ENCODE measurements at regions not wholly inside any gene's neighbourhood (a gene's known extent, or its start where the extent isn't known, plus 50 kb on each side); places are given as distances from the start of the nearest gene placed in this dataset.

- DNase-seq (ENCODE audit: low read depth, low spot score), result no peak
- H3K4me3 ChIP-seq (ENCODE audit: low read depth, low read length), result no peak overlapping the region
- TF ChIP-seq, protein P1, sequence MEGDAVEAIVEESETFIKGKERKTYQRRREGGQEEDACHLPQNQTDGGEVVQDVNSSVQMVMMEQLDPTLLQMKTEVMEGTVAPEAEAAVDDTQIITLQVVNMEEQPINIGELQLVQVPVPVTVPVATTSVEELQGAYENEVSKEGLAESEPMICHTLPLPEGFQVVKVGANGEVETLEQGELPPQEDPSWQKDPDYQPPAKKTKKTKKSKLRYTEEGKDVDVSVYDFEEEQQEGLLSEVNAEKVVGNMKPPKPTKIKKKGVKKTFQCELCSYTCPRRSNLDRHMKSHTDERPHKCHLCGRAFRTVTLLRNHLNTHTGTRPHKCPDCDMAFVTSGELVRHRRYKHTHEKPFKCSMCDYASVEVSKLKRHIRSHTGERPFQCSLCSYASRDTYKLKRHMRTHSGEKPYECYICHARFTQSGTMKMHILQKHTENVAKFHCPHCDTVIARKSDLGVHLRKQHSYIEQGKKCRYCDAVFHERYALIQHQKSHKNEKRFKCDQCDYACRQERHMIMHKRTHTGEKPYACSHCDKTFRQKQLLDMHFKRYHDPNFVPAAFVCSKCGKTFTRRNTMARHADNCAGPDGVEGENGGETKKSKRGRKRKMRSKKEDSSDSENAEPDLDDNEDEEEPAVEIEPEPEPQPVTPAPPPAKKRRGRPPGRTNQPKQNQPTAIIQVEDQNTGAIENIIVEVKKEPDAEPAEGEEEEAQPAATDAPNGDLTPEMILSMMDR (IDR thresholded peaks at IDR 0.05; ENCODE audit: insufficient read depth, low read length, missing control alignments), result no peak
- ChIA-PET CTCF (no interaction called here), POLR2A (no interaction called here)
Observed at GRCh38 chr18:60698901-60699300, 326.3 kb upstream of the MC4R start.

- ChIA-PET POLR2A (no interaction called here), CTCF (interaction anchor here (0.6 kb wide), 1 partner anchor 87 kb away, joined by 4 read pairs; no protein-coding TSS in a partner anchor)
- no peak overlapping the region for H3K4me3 ChIP-seq (ENCODE audit: low read depth, low read length)
- no peak for DNase-seq (ENCODE audit: low read depth, low spot score)
- TF ChIP-seq, protein P1 (IDR thresholded peaks at IDR 0.05; ENCODE audit: insufficient read depth, low read length, missing control alignments), result no peak
Observed at GRCh38 chr18:60722742-60723141, 350.2 kb upstream of the MC4R start.

DNA sequence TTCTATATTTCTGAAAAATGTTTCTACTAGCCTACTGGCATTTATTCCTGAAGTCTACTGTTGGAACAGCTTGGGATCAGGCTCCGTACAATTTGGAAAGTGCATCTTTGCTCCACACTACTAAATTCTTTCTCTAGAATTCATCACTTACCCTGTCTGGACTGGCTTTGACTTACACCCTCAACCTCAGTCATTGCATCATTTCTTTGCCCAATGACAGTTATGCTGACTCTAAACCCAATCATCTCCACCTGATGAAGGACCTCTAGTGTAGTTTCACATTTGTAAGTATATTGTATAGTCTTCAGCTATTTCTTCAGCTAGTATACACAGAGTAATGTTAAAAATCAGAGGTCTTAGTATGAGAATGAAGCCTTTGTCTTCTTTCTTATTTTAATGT, 359.6 kb upstream of the MC4R start:
- CTCF ChIA-PET, result no interaction called here
- no peak for DNase-seq (ENCODE audit: low read depth, low spot score)
- TF ChIP-seq, protein P1 (IDR thresholded peaks at IDR 0.05; ENCODE audit: insufficient read depth, low read length, missing control alignments), result no peak
- POLR2A ChIA-PET, result no interaction called here
- H3K4me3 ChIP-seq (ENCODE audit: low read depth, low read length), result no peak overlapping the region

GRCh38 chr18:60739212-60739611, 366.6 kb upstream of the MC4R start:
- TF ChIP-seq, protein P1 (IDR thresholded peaks at IDR 0.05; ENCODE audit: insufficient read depth, low read length, missing control alignments), result no peak
- DNase-seq (ENCODE audit: low read depth, low spot score), result no peak
- no peak overlapping the region for H3K4me3 ChIP-seq (ENCODE audit: low read depth, low read length)
- CTCF ChIA-PET, result no interaction called here
- POLR2A ChIA-PET, result no interaction called here

- ChIA-PET CTCF (no interaction called here), POLR2A (no interaction called here)
Observed at GRCh38 chr18:60740313-60740712, 367.7 kb upstream of the MC4R start.

GRCh38 chr18:60746491-60746890, 373.9 kb upstream of the MC4R start:
- ChIA-PET POLR2A (no interaction called here), CTCF (no interaction called here)
- no peak overlapping the region for H3K4me3 ChIP-seq (ENCODE audit: low read depth, low read length)
- TF ChIP-seq, protein P1 (IDR thresholded peaks at IDR 0.05; ENCODE audit: insufficient read depth, low read length, missing control alignments), result no peak
- no peak for DNase-seq (ENCODE audit: low read depth, low spot score)

More at GRCh38 chr18:60740313-60740712, 367.7 kb upstream of the MC4R start:
- no peak overlapping the region for H3K4me3 ChIP-seq (ENCODE audit: low read depth, low read length)
- TF ChIP-seq, protein P1 (IDR thresholded peaks at IDR 0.05; ENCODE audit: insufficient read depth, low read length, missing control alignments), result no peak
- DNase-seq (ENCODE audit: low read depth, low spot score), result no peak

Data from AG04449 (cell line).